ENCODE measurements at regions not wholly inside any gene's neighbourhood (a gene's known extent, or its start where the extent isn't known, plus 50 kb on each side); places are given as distances from the start of the nearest gene placed in this dataset.

- H3K36me3 ChIP-seq (ENCODE audit: control insufficient read depth in 2 of 2, extremely low read depth in 1 of 2, insufficient read depth in 2 of 2, low read length in 2 of 2) = no peaks in the 10 kb centered on the region
- H3K27me3 ChIP-seq (ENCODE audit: control insufficient read depth, extremely low read depth, insufficient read depth, low read length) = no peaks in the 10 kb centered on the region
- no peaks in the 10 kb centered on the region for H3K9me1 ChIP-seq (ENCODE audit: control insufficient read depth, extremely low read depth, insufficient read depth, low read length)
- no peak overlapping the region for H3K9ac ChIP-seq (ENCODE audit: control insufficient read depth, extremely low read depth, insufficient read depth, low read length)
- TF ChIP-seq CTCF (optimal IDR thresholded peaks at IDR 0.05 in 1 of 3, IDR thresholded peaks at IDR 0.05 in 1 of 3, conservative IDR thresholded peaks at IDR 0.05 in 1 of 3; ENCODE audit: extremely low read depth in 1 of 3, insufficient read depth in 2 of 3, low read length in 3 of 3) = no peak
- TF ChIP-seq EZH2 (IDR thresholded peaks at IDR 0.05; ENCODE audit: low read length) = no peak
- no peak overlapping the region for H3K4me2 ChIP-seq (ENCODE audit: control insufficient read depth, extremely low read depth, insufficient read depth, low read depth, low read length)
- FAIRE-seq (no peak), DNase-seq (ENCODE audit: low read depth, low spot score) (no peak)
- H4K20me1 ChIP-seq (ENCODE audit: control insufficient read depth, extremely low read depth, insufficient read depth, low read length) = no peaks in the 10 kb centered on the region
- no peak overlapping the region for H3K4me3 ChIP-seq (ENCODE audit: control insufficient read depth in 2 of 3, extremely low read depth in 1 of 3, insufficient read depth in 2 of 3, low read depth in 1 of 3, low read length in 3 of 3)
- H3K9me3 ChIP-seq (ENCODE audit: control insufficient read depth, low read depth, low read length) = no peaks in the 10 kb centered on the region
- dilution Hi-C loops (cut with MboI; ENCODE audit: extremely low pct_ligation_motif_present, low sequenced_read_pairs) = no loop called here
- H3K79me2 ChIP-seq (ENCODE audit: control insufficient read depth, insufficient read depth, low read length) = no peaks in the 10 kb centered on the region
- no peaks in the 10 kb centered on the region for H3K4me1 ChIP-seq (ENCODE audit: control insufficient read depth, extremely low read depth, insufficient read depth, low read length)
- H3K27ac ChIP-seq (ENCODE audit: control insufficient read depth, insufficient read depth, low read length) = no peak overlapping the region
- H2AFZ ChIP-seq (ENCODE audit: control insufficient read depth, low read length) = no peak overlapping the region
Measured at GRCh38 chr4:43999669-44000068, 448.9 kb downstream of the KCTD8 start.

- no peak for TF ChIP-seq EZH2 (IDR thresholded peaks at IDR 0.05; ENCODE audit: low read length)
- TF ChIP-seq CTCF (optimal IDR thresholded peaks at IDR 0.05 in 1 of 3, IDR thresholded peaks at IDR 0.05 in 1 of 3, conservative IDR thresholded peaks at IDR 0.05 in 1 of 3; ENCODE audit: extremely low read depth in 1 of 3, insufficient read depth in 2 of 3, low read length in 3 of 3) = no peak
- Histone ChIP-seq H3K4me1 (ENCODE audit: control insufficient read depth, extremely low read depth, insufficient read depth, low read length) (no peaks in the 10 kb centered on the region), H3K4me3 (ENCODE audit: control insufficient read depth in 2 of 3, extremely low read depth in 1 of 3, insufficient read depth in 2 of 3, low read depth in 1 of 3, low read length in 3 of 3) (no peak overlapping the region), H3K79me2 (ENCODE audit: control insufficient read depth, insufficient read depth, low read length) (no peaks in the 10 kb centered on the region), H3K4me2 (ENCODE audit: control insufficient read depth, extremely low read depth, insufficient read depth, low read depth, low read length) (no peak overlapping the region), H3K27ac (ENCODE audit: control insufficient read depth, insufficient read depth, low read length) (no peak overlapping the region), H3K9me1 (ENCODE audit: control insufficient read depth, extremely low read depth, insufficient read depth, low read length) (no peaks in the 10 kb centered on the region), H3K36me3 (ENCODE audit: control insufficient read depth in 2 of 2, extremely low read depth in 1 of 2, insufficient read depth in 2 of 2, low read length in 2 of 2) (no peaks in the 10 kb centered on the region), H3K9me3 (ENCODE audit: control insufficient read depth, low read depth, low read length) (no peaks in the 10 kb centered on the region), H3K27me3 (ENCODE audit: control insufficient read depth, extremely low read depth, insufficient read depth, low read length) (no peaks in the 10 kb centered on the region), H2AFZ (ENCODE audit: control insufficient read depth, low read length) (no peak overlapping the region), H3K9ac (ENCODE audit: control insufficient read depth, extremely low read depth, insufficient read depth, low read length) (no peak overlapping the region), H4K20me1 (ENCODE audit: control insufficient read depth, extremely low read depth, insufficient read depth, low read length) (no peaks in the 10 kb centered on the region)
- FAIRE-seq (no peak), DNase-seq (ENCODE audit: low read depth, low spot score) (no peak)
- dilution Hi-C loops (cut with MboI; ENCODE audit: extremely low pct_ligation_motif_present, low sequenced_read_pairs) = no loop called here
Measured at GRCh38 chr4:44002368-44002767, 446.2 kb downstream of the KCTD8 start.

All from keratinocyte (primary cell).